Head of caudate nucleus (tissue), 42 donors: ENCODE measurements at regions not wholly inside any gene's neighbourhood (a gene's known extent, or its start where the extent isn't known, plus 50 kb on each side); places are given as distances from the start of the nearest gene placed in this dataset.

Source experiments
- DNase-seq, 42 donors: peaks; one replicate each; pipeline versions ENCODE4 v3.0.0 to v3.0.0-alpha.2; 2020 to 2021; ENCODE audit warnings: mixed read lengths in 7 of 42
- intact Hi-C: fragments of 100-400 bp; cut with DNase I; formaldehyde crosslinking; loops from one replicate; pipeline ENCODE4 v1.15.0; 2022

DNA sequence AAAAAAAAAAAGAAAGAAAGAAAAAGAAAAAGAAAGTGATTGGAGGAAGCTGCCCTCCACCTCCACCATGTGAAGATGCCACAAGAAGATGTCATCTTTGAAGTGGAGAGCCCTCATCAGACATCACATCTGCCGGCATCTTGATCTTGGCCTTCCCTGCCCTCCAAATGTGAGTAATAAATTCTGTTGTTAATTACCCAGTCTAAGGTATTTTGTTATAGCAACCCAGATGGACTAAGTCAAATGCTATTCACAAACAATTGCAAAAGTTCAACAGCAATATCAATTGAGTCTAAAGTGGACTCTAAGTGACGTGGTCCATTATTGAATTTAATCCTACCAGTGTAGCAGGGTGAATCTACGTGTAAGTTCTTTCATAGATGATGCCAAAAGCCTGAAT, 55.9 kb upstream of the NUP160 start:
- DNase-seq, result no peak
- intact Hi-C loops, result no loop called here

DNA sequence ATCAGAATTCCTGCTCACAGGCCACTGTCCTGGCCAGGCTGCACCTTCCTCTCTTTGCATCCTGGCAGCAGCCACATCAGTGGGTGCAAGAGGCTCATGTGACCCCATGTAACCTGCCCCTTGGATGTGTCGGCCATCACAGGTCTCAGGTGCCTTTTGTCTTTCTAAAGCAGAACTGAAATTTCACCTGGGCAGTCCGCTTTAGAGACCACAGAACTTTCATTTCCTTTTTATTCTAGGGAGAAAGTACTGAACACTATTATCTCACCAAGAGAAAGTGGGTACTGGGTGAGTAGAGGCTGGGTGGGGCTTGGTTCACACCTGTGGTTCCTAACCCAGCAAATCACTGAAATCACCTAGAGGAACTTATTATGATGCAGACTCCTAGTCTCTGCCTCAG, 51.7 kb upstream of the NUP160 start:
- DNase-seq, result no peak
- intact Hi-C loops, result no loop called here
